ENCODE measurements at regions not wholly inside any gene's neighbourhood (a gene's known extent, or its start where the extent isn't known, plus 50 kb on each side); places are given as distances from the start of the nearest gene placed in this dataset.

GRCh38 chr5:160959804-160960203 is 107.8 kb upstream of the ATP10B start:
- TF ChIP-seq USF1 (IDR thresholded peaks at IDR 0.05) (no peak), EP300 (IDR thresholded peaks at IDR 0.05; ENCODE audit: borderline replicate concordance) (no peak), TAF1 (IDR thresholded peaks at IDR 0.05; ENCODE audit: low read depth) (no peak), NFIC (IDR thresholded peaks at IDR 0.05) (no peak), REST (IDR thresholded peaks at IDR 0.05; ENCODE audit: low read depth) (no peak), MAX (IDR thresholded peaks at IDR 0.05) (no peak), TEAD4 (IDR thresholded peaks at IDR 0.05) (no peak), ZBTB7A (IDR thresholded peaks at IDR 0.05; ENCODE audit: low read depth) (no peak), TCF12 (IDR thresholded peaks at IDR 0.05; ENCODE audit: low read depth) (no peak), CREB1 (IDR thresholded peaks at IDR 0.05; ENCODE audit: low read depth) (no peak), FOXM1 (IDR thresholded peaks at IDR 0.05; ENCODE audit: borderline replicate concordance, low read depth) (no peak), RAD21 (IDR thresholded peaks at IDR 0.05; ENCODE audit: low read depth) (no peak)
